NCI-H2171 (cell line): ENCODE measurements at regions not wholly inside any gene's neighbourhood (a gene's known extent, or its start where the extent isn't known, plus 50 kb on each side); places are given as distances from the start of the nearest gene placed in this dataset.
A peak's percentile ranks its signal among the peaks of the same experiment; 100 is the strongest.
"Not testable (repeated sequence)": the region's sequence is repeated elsewhere in the genome, so short reads cannot be mapped to it uniquely, and the experiment has no call there.

ENCODE experiments used
- DNase-seq: peaks from one replicate; lab custom pipeline; 2025; lab: John Stamatoyannopoulos, UW

GRCh38 chr12:112711507-112711906, 80.0 kb upstream of the RPH3A start:
- no peak for DNase-seq

GRCh38 chr12:112712751-112713150, 78.8 kb upstream of the RPH3A start:
- DNase-seq = not testable (repeated sequence)

- DNase-seq = peak; percentile 19
Observed at GRCh38 chr12:112713471-112713870, 78.1 kb upstream of the RPH3A start.

- DNase-seq = no peak
Observed at GRCh38 chr12:112714166-112714710, 77.3 kb upstream of the RPH3A start.

- peak; percentile 32 for DNase-seq
Observed at GRCh38 chr12:112716099-112717093, 75.2 kb upstream of the RPH3A start.

GRCh38 chr12:112728864-112729263, 62.7 kb upstream of the RPH3A start:
- DNase-seq = no peak

- no peak for DNase-seq
Observed at GRCh38 chr12:112734859-112735695, 56.5 kb upstream of the RPH3A start.

GRCh38 chr12:112738531-112738930, 53.0 kb upstream of the RPH3A start:
- DNase-seq = no peak

GRCh38 chr12:112740387-112740934, 51.1 kb upstream of the RPH3A start:
- no peak for DNase-seq

- no peak for DNase-seq
Observed at GRCh38 chr12:112741106-112741505, 50.4 kb upstream of the RPH3A start.
